SK-MEL-5 (cell line): ENCODE measurements at regions not wholly inside any gene's neighbourhood (a gene's known extent, or its start where the extent isn't known, plus 50 kb on each side); places are given as distances from the start of the nearest gene placed in this dataset.
"Not testable (repeated sequence)": the region's sequence is repeated elsewhere in the genome, so short reads cannot be mapped to it uniquely, and the experiment has no call there.

Experiments
- DNase-seq: peaks from one replicate; pipeline ENCODE4 v3.0.0-alpha.2; 2016; ENCODE audit warnings: low read depth, low spot score
- in situ Hi-C: cut with HindIII; loops from 2 replicates; pipeline ENCODE4 v1.10.0; 2016; ENCODE audit warnings: low sequenced_read_pairs, high pct_unique_total_duplicates, low pct_unique_long_range_greater_than_20kb

DNA sequence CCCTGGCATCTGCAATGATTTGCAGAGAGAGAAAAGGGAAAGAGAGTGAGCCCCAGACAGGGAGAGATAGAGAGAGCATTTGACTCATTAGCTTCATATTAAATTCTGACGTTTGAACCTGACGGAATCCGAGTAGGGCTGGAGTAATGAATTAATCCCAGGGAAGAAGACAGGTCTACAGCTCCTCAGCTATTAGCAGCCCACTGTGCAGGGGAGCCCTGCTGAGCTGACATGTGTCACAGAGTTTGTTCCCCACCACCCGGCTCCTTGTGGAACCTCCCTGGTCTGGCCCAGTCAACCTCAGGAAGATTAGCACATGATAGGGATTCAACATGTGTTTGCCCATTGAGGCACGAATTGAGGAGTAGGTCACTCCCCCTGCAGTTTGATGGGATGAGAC, 404.0 kb downstream of the BUD13 start:
- in situ Hi-C loops = no loop called here
- no peak for DNase-seq

DNA sequence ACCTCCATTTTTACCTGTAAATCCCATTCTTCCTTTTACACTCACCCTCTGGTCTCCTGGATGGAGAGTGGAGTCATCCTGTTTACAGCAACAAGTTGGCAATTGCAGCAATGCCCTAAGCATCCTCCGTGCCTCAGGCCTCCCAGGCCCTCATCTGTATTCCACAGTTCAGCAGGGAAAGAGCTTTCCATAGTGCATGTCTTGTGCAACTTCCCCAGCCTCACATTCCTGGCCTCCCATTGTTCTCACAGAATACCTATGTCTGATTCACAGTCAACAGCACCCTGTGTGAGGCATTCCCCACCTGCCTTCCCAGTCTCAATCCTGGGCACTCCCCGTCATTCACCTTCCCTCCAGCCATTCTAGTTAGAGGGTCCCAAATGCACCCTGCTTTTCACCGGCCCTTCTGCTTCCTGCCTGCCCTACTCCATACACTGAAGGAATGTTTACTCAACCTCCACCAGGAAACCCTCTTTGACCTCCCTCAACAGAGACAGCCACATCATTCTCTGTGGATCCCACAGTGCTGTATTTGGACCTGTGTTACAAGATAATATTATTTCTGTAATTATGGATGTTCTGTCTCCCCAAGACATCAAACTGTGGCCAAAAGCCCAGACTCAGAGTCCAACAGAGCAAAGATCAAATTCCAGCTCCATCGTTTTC, 405.7 kb downstream of the BUD13 start:
- in situ Hi-C loops = no loop called here
- DNase-seq = no peak

DNA sequence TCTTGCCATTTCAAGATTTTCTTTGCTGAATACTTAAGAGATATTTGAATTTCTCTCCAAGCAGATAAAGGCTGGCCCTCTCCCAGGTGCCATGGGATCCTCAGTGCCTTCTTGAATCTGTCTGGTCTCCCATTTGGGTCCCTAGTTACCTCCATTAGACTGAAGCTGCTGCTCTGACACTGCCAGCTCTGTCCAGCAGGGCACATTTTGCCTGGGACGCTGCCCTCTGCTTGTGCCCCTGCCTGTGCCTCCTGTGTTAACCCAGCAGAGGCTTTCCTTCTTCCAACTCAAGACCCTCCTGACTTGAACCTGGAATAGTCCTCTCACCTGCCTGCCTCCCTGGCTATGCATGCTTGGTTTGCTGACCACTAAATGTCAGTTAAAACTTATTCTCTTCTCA, 406.3 kb downstream of the BUD13 start:
- in situ Hi-C loops = no loop called here
- DNase-seq = no peak

DNA sequence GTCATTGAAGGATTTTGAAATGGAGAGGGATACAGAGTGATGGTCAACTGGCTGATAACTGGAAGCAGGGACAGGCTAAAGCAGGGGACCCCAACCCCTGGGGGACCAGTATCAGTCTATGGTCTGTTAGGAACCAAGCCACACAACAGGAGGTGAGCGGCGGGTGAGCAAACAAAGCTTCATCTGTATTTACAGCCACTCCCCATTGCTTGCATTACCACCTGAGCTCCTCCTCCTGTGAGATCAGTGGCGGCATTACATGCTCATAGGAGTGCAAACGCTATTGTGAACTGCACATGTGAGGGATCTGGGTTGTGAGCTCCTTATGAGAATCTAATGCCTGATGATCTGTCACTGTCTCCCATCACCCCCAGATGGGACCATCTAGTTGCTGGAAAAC, 407.9 kb downstream of the BUD13 start:
- DNase-seq, in situ Hi-C loops: not testable (repeated sequence)

DNA sequence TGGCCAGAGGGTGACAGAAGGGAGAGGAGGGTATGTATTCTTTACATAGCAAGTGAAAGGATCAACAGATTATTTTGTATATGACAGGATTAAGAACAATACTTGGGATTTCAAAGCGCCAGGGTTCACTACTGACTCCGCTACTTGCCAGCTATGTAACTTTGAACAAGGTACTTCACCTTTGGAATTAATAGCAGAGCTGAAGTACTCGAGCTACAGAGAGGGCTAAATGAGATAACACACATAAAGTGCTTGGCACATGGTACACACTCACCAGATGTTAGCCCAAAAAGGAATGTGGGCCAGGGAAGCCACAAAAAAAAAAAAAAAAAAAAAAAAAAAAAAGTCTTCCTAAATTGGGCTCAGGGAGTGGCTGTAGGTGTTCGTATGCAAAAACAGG, 408.4 kb downstream of the BUD13 start:
- no peak for DNase-seq
- in situ Hi-C loops = no loop called here

DNA sequence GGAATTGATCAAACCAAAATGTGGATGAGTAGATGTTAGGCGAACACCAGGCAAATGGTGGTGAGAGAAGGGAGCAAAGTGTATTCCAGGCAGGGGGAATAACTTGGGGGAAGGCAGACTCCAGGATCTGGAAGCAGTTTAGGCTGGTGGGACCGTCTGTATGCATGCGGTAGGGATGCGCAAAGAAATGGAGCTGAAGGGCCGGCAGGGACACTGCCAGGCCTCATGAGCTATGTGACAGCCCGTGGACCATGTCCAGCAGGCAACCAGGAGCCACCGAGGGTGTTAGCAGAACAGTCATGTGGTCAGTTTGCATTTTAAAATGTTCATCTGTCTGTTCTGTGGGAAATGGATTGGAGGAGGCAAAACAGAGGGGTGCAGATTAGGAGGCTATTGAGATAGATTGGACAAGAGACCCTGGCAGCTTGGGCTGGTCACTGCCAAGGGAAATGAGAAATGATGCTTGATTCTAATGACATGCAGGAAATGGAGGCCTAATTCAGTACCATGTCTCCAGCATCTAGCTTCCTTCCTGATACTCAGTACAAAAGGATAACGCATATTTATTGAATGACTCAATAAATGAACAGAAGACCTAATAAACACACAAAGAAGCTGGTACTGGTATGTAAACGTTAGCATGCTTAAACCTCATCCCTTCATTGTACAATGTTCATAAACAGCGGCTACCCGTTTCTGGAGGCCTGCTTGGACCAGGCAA, 412.4 kb downstream of the BUD13 start:
- no peak for DNase-seq
- in situ Hi-C loops = no loop called here

DNA sequence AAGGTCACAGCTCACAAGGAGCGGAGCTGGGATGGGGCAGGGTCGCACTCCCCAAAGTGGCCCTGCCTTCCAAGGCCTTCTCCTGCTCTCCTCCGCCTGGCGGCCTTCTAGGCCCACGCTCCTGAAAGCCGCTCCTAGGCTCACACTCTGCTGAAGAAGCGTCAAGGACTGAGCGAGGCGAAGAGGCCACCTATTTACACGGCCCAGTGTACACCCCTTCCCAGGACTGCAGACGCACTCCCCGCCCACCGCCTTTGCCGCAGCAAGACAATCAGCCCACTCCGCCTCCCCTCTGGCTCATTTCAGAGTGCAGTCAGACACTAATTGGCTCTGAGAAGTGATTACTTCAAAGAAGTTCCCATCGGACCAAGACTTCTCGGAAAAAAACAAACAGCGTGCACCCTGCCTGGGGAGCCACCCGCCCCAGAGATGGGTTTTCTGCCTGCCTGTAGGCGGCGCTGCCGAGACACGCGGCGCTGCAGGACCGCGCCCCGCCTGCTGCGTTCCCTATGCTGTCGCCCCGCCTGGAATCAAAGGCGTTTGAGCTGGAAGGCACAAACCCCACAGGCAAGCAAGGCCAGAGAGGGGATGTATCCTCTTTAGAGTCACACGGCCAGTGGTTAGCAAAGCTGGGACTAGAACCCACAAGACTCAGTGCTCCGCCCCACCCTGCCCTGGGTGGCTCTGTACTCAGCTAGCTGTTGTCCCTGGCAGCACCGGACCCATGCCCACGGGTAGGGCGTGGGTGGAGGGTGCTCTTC, 414.8 kb downstream of the BUD13 start:
- DNase-seq = peak; percentile 44
- in situ Hi-C loops = no loop called here

DNA sequence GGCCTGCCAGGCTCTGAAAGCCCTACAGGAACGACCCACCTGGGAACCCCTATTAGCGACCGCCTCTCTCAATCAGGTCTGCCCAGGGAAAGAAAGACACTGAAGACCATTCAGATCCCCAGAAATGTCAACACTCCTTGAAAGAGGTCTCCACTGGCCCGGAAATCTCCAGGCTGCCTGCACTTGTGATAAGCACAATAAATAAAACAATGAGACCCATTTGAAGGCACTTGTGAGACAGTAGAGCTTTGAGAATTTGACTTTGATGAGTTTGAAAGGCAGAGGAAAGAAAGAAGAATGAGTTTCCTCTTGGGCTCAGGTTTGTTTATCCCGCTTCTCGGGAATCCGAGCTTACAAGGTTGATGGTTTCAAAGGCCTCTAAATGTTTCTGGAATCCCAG, 416.3 kb downstream of the BUD13 start:
- DNase-seq = peak; percentile 4
- in situ Hi-C loops = no loop called here

DNA sequence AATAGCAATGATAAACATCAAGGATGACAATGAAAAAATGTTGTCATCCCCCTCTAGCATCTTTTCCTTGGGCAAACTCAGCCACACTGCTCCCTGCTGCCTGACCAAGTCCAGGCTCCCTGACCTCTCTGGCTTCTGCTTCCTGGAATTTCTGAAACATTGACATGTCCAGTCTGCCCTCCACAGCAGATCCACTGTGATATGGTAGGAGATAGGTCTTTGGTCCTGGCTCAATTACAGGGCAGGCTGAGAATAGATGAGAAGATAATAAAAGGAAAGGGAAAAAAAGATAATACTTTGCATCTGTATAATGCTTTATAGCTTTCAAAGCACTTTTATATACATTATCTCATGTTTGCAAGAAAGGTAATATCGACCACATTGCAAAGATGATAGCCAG, 417.7 kb downstream of the BUD13 start:
- no peak for DNase-seq
- in situ Hi-C loops = no loop called here

DNA sequence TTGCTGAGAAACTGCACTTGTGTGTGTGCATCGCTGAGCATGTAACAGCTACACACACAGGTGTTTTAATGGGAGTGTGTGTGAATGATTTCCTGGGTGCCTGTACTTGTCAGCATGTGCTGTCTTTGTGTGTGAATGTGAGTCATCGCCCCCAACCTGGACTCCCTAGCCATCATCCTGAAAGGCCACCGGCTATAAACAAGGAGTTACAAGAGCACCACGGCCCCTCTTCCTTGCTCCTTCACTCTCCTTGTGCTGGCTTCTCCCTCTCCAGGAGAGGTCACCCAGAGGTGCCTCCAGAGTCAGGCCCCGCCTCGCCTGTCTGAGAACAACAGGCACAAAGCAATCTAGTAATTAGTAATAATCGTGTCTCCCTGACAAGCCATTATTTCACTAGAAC, 419.2 kb downstream of the BUD13 start:
- DNase-seq = no peak
- in situ Hi-C loops = no loop called here

DNA sequence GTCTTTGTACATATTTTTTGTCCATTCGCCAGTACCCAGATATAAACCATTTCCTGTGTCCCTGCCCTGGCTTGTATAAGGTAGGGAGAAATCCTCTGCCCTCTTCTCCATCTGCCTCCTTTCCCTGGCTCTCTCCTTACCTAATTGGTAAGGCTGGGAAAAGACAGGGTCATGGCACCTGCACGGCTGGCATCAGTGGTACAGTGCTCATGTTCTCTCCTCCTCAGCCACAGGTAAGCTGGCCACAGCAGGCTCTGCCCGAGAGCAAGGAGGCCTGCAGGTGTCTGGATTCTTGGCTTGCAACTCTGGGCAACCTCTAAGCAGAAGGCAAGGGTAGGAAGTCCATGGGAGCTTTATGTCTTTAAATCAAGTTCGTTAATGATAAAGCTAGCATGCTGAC, 419.9 kb downstream of the BUD13 start:
- DNase-seq = no peak
- in situ Hi-C loops = no loop called here

DNA sequence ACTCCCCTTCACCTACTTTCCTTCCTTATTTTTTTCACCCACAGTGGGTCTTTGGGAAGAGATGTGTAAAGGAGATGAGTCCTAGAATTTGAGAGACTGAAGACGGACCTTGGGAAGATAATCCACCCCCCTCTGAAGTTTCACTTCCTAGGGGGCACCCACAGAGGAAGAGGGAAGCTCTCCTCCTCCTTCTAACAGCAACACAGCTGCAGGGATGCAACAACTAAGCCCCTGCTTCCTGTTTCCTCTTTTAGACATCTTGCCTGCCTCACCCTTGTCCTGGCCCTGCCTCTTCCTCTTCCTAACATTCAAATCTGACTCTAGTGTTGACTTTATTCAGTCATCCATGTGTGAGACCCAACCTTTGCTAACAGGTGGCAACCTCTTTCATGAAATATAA, 424.6 kb downstream of the BUD13 start:
- no peak for DNase-seq
- in situ Hi-C loops = no loop called here

DNA sequence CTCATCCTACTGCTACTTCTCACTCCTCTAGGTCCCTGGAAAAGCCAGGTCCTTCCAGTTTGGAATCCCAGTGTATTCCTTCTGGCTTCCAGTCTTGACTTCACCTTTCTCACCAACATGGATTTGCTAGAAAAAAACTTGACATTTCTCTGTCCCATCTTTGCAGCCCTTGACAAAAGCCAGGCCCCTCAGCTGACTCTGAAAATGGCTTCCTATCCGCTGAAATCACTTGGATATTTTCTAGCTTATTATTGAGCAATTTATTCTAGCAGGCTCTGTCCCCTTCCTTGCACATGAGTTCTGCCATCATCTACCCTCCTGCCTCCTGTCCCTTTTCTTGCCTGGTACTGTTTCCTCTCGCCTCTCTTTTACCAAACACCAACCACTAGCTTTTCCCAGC, 427.2 kb downstream of the BUD13 start:
- in situ Hi-C loops = no loop called here
- DNase-seq = no peak

DNA sequence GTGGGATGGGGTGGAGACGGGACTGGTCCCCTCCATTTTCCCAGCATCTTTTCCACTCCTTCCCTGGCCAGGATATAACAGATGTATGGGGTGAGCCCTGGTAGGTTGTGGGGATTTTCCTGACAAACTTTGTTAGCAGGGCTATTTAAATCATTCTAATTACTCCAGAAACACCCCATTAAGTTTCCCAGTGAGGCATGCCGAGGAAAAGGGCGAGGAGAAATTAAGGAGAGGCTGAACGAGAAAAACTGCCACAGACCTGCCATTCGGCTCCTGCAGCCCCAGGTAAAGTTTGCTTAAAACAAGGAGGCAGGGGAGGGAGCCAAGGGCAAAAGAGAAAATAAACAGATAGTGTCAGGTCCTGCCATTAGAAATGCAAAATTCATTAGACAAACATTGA, 428.2 kb downstream of the BUD13 start:
- DNase-seq = no peak
- in situ Hi-C loops = no loop called here

DNA sequence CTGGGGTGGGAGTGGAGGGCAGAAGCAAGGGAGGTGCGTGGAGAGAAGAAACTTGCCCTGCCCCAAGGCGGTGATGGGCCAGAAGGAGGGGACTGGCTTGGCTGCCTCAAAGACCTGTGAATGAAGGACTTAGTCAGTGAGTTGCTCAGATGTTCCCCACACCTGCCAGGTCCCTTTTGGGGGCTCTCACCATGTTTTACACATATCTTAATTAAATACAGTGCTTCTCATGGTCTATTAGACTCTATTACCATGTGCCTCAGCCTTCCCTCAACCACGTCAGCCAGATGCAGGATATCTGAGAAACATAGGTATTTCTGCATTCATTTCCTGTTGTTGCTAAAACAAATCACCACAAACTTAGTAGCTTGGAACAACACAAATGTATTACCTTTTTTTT, 429.5 kb downstream of the BUD13 start:
- in situ Hi-C loops = no loop called here
- DNase-seq = no peak

DNA sequence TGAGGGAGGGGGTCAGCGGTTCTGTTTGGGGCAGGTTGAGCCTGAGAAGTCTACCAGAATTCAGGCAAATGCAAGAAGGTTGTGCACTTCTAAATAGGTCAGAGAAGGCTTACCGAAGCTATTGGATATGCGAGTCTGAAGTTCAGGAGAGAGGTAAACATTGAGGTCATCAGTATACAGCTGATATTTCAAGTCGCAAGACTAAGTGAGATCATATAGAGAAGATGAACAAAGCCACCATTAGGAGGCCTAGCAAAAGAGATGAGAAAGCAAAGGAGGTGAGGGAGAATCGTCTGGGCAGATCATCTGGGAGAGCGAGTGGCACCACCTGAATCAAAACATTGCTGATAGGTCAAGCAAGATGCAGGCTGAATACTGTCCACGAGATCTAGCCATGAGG, 430.6 kb downstream of the BUD13 start:
- in situ Hi-C loops = no loop called here
- DNase-seq = no peak

DNA sequence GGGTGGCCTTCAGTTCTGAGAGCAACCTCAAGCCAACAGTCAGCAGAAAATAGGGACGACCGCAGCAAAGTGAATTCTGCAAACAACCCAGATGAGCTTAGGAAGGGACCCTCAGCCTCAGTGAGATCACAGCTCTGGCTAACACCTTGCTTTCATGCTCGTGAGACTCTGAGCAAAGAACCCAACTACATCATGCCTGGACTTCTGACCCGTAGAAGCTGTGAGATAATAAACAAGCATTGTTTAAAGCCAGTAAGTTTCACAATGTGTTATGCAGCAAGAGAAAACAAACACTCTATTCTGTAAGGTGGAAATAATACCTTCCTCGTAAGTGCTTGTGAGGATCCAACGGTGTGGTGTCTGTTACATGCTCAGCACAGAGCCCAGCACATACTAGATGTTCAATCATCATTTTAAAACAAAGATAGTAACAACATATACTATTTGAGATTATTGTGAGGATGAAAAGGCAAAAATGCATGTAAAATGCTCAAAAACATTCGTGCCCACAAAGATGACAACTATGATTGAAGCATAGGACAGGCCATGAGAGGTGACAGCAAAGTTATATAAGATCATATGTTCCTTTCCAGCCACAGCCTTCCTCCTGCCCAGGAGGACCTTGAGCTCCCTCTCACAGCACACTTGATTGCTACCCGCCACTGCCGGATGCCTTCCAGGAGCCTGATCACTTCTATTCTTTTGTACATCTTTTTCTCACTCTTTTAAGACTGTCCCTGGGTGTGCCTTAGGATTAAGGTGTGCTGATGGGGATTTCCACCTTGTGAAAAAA, 433.3 kb downstream of the BUD13 start:
- in situ Hi-C loops = no loop called here
- peak; percentile 16 for DNase-seq

DNA sequence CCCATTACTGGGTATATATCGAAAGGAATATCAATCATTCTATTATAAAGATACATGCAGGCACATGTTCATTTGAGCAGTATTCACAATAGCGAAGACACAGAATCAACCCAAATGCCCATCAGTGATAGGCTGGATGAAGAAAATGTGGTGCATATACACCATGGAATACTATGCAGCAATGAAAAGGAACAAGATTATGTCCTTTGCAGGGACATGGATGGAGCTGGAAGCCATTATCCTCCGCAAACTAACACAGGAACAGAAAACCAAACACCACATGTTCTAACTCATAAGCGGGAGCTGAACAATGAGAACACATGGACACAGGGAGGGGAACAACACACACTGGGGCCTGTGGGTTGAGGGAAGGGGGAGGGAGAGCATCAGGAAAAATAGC, 434.3 kb downstream of the BUD13 start:
- DNase-seq, in situ Hi-C loops: not testable (repeated sequence)
